HL-60 (cell line): ENCODE measurements at regions not wholly inside any gene's neighbourhood (a gene's known extent, or its start where the extent isn't known, plus 50 kb on each side); places are given as distances from the start of the nearest gene placed in this dataset.

ENCODE experiments used
- DNase-seq, 2 experiments: peaks; one replicate each; pipeline ENCODE4 v3.0.0-alpha.2; 2010 to 2020; ENCODE audit warnings: low read depth in 1 of 2, low spot score in 1 of 2
- H3K27ac ChIP-seq: fragments of 250-450 bp; sonication (Bioruptor Pico); replicated peaks from 2 replicates; pipeline ENCODE4 v1.5.1; 2020; ENCODE audit warnings: mild to moderate bottlenecking, moderate library complexity
- H3K27me3 ChIP-seq: fragments of 250-450 bp; sonication (Bioruptor Pico); 2 replicates; pipeline ENCODE4 v1.5.1; 2021; ENCODE audit warnings: mild to moderate bottlenecking, moderate library complexity; ENCODE audit not compliant: insufficient read depth, poor library complexity, severe bottlenecking
- H3K4me3 ChIP-seq: replicated peaks from 2 replicates; pipeline ENCODE4 v1.5.1; 2011; ENCODE audit warnings: mild to moderate bottlenecking, control low read depth, low read length; ENCODE audit not compliant: insufficient read depth
- GABPA ChIP-seq: IDR thresholded peaks from 2 replicates; pipeline ENCODE4 v1.6.1; 2012; ENCODE audit warnings: low read depth
- POLR2AphosphoS5 ChIP-seq: IDR thresholded peaks from 2 replicates; pipeline ENCODE4 v1.6.1; 2012; ENCODE audit warnings: low read depth
- SPI1 ChIP-seq: IDR thresholded peaks from 2 replicates; pipeline ENCODE4 v1.6.1; 2012; ENCODE audit warnings: low read depth, mild to moderate bottlenecking, borderline replicate concordance
- TF ChIP-seq, protein P1 (sequence below): IDR thresholded peaks from one replicate; pipeline ENCODE4 v1.5.1; 2011; ENCODE audit warnings: low read length, control low read depth, inconsistent platforms; ENCODE audit not compliant: insufficient read depth
- TF ChIP-seq, protein P2 (sequence below): IDR thresholded peaks from 2 replicates; pipeline ENCODE4 v1.6.1; 2012; ENCODE audit warnings: low read depth; ENCODE audit not compliant: insufficient replicate concordance

DNA sequence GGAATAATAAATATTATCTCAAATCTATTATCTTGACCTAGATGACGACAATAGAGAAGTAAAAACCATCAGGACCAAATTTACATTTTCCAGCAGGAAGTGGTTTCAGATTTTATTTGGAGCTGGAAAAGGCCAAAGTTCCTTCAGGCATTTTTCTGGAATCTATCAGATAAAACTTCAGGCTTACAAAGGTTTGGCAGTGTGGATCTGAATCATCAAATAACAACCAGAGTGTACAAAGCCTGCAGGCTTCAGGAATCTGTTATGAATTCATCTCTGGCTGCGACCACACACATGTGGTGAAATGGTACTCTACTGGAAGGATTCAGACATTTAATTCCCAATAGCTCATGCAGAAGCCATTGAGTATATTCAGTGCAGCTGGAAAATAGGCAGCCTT lies 726.4 kb upstream of the GRAMD2B start:
- no peak overlapping the region for H3K27ac ChIP-seq
- TF ChIP-seq, protein P1, sequence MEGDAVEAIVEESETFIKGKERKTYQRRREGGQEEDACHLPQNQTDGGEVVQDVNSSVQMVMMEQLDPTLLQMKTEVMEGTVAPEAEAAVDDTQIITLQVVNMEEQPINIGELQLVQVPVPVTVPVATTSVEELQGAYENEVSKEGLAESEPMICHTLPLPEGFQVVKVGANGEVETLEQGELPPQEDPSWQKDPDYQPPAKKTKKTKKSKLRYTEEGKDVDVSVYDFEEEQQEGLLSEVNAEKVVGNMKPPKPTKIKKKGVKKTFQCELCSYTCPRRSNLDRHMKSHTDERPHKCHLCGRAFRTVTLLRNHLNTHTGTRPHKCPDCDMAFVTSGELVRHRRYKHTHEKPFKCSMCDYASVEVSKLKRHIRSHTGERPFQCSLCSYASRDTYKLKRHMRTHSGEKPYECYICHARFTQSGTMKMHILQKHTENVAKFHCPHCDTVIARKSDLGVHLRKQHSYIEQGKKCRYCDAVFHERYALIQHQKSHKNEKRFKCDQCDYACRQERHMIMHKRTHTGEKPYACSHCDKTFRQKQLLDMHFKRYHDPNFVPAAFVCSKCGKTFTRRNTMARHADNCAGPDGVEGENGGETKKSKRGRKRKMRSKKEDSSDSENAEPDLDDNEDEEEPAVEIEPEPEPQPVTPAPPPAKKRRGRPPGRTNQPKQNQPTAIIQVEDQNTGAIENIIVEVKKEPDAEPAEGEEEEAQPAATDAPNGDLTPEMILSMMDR = no peak
- no peak for TF ChIP-seq SPI1
- TF ChIP-seq, protein P2, sequence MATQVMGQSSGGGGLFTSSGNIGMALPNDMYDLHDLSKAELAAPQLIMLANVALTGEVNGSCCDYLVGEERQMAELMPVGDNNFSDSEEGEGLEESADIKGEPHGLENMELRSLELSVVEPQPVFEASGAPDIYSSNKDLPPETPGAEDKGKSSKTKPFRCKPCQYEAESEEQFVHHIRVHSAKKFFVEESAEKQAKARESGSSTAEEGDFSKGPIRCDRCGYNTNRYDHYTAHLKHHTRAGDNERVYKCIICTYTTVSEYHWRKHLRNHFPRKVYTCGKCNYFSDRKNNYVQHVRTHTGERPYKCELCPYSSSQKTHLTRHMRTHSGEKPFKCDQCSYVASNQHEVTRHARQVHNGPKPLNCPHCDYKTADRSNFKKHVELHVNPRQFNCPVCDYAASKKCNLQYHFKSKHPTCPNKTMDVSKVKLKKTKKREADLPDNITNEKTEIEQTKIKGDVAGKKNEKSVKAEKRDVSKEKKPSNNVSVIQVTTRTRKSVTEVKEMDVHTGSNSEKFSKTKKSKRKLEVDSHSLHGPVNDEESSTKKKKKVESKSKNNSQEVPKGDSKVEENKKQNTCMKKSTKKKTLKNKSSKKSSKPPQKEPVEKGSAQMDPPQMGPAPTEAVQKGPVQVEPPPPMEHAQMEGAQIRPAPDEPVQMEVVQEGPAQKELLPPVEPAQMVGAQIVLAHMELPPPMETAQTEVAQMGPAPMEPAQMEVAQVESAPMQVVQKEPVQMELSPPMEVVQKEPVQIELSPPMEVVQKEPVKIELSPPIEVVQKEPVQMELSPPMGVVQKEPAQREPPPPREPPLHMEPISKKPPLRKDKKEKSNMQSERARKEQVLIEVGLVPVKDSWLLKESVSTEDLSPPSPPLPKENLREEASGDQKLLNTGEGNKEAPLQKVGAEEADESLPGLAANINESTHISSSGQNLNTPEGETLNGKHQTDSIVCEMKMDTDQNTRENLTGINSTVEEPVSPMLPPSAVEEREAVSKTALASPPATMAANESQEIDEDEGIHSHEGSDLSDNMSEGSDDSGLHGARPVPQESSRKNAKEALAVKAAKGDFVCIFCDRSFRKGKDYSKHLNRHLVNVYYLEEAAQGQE = no peak
- no peak for TF ChIP-seq GABPA
- TF ChIP-seq POLR2AphosphoS5 = no peak
- no peaks in the 10 kb centered on the region for H3K27me3 ChIP-seq
- H3K4me3 ChIP-seq = no peak overlapping the region
- no peak for DNase-seq

DNA sequence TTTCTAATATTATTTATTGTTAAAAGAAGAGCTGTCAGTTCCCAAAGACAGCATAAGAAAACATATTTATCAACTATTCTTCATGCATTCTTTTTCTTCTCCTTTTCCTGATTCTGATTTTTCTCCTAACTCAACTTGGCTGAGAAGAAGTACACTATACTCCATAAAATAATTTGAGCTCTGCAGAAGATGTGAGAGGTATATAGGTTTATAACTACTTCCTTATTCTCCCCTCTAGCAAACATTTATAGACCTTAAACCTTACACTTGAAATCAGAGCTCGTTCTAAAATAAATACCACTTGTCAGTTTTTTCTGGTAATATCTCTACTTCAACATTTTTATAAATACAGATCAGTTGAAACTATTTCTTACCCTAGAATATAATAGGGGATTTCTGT lies 724.8 kb upstream of the GRAMD2B start:
- TF ChIP-seq SPI1 (no peak), POLR2AphosphoS5 (no peak), GABPA (no peak)
- TF ChIP-seq, protein P2 = no peak
- TF ChIP-seq, protein P1 = no peak
- H3K27ac ChIP-seq = no peak overlapping the region
- H3K4me3 ChIP-seq = no peak overlapping the region

DNA sequence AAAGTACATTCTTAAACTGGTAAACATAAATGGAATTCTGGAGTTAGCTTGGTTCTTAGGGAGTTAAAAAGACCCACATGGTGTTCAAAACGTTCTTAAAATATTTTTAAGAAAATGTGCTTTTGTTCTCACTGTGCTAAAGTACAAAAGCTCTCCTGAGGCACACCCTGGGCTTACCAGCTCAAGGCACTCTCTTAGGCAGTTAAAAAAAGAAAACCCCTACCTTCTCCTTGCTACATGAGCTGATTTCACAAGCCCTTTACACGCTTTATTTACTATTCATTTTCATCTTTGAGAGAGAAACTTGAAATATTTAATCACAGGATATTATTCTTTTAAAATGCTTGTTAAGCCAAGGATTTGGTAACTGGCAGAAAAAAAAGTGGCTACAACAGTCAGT lies 723.3 kb upstream of the GRAMD2B start:
- H3K27ac ChIP-seq = no peak overlapping the region
- H3K27me3 ChIP-seq = no peaks in the 10 kb centered on the region
- no peak for DNase-seq
- no peak overlapping the region for H3K4me3 ChIP-seq
- no peak for TF ChIP-seq POLR2AphosphoS5
- TF ChIP-seq, protein P1 = no peak
- TF ChIP-seq, protein P2 = no peak
- TF ChIP-seq SPI1 = no peak
- TF ChIP-seq GABPA = no peak

More for the DNA sequence above, 724.8 kb upstream of the GRAMD2B start:
- H3K27me3 ChIP-seq = no peaks in the 10 kb centered on the region
- no peak for DNase-seq
